Panc1 (cell line): ENCODE measurements at regions not wholly inside any gene's neighbourhood (a gene's known extent, or its start where the extent isn't known, plus 50 kb on each side); places are given as distances from the start of the nearest gene placed in this dataset.

Source experiments
- ATAC-seq: fragments of 200-7000 bp; cut with Tn5 transposase; 2 replicates; pipeline ENCODE4 v1.9.1; 2020; ENCODE audit warnings: mild to moderate bottlenecking, moderate library complexity
- BruUV-seq: library from RNA; stranded (reverse); fragments of 400-500 nt; replicated peaks from 2 replicates; lab custom pipeline; 2021; lab: Mats Ljungman, UMichigan
- CTCF ChIA-PET: fragments of 300-600 bp; sonication (Branson Sonifier 250); formaldehyde crosslinking; loops from one replicate; lab custom pipeline; 2022; ENCODE audit warnings: antibody characterized with exemption; lab: Charles Lee
- POLR2A ChIA-PET: fragments of 300-600 bp; sonication (Branson Sonifier 250); formaldehyde crosslinking; loops from one replicate; lab custom pipeline; 2022; ENCODE audit warnings: antibody characterized with exemption; lab: Charles Lee
- DNase-seq: peaks from one replicate; pipeline ENCODE4 v3.0.0-alpha.2; 2010; ENCODE audit warnings: low read depth, low spot score
- H3K27ac ChIP-seq: 2 replicates; pipeline ENCODE4 v1.5.1; 2011; ENCODE audit warnings: mild to moderate bottlenecking, low read length, inconsistent platforms
- H3K27me3 ChIP-seq: fragments of 200-500 bp; sonication (Bioruptor generic); 2 replicates; pipeline ENCODE4 v1.6.0; 2014; ENCODE audit warnings: low read length, inconsistent platforms; ENCODE audit not compliant: control insufficient read depth, insufficient read depth
- H3K36me3 ChIP-seq: fragments of 200-500 bp; sonication (Bioruptor generic); 2 replicates; pipeline ENCODE4 v1.5.1; 2014; ENCODE audit warnings: inconsistent platforms, mild to moderate bottlenecking, low read length, moderate library complexity; ENCODE audit not compliant: control insufficient read depth, insufficient read depth
- H3K4me1 ChIP-seq: 2 replicates; pipeline ENCODE4 v1.5.1; 2011; ENCODE audit warnings: inconsistent platforms, mild to moderate bottlenecking, low read length, moderate library complexity; ENCODE audit not compliant: control insufficient read depth, insufficient read depth
- H3K4me3 ChIP-seq, 2 experiments: 2 replicates each; pipeline ENCODE4 v1.5.1; 2011 to 2012; ENCODE audit warnings: low read depth in 2 of 2, low read length in 2 of 2, mild to moderate bottlenecking in 2 of 2, inconsistent platforms in 1 of 2, moderate library complexity in 1 of 2
- H3K9me3 ChIP-seq: fragments of 200-500 bp; sonication (Bioruptor generic); 2 replicates; pipeline ENCODE4 v1.5.1; 2014; ENCODE audit warnings: low read depth, mild to moderate bottlenecking, inconsistent platforms, low read length, moderate library complexity; ENCODE audit not compliant: control insufficient read depth, insufficient read depth
- POLR2AphosphoS5 ChIP-seq: IDR thresholded peaks from 2 replicates; pipeline ENCODE4 v1.6.1; 2012; ENCODE audit warnings: mild to moderate bottlenecking, low read depth, low read length, moderate library complexity
- SIN3A ChIP-seq: IDR thresholded peaks from 2 replicates; pipeline ENCODE4 v1.6.1; 2012; ENCODE audit warnings: low read depth, mild to moderate bottlenecking, low read length, moderate library complexity, borderline replicate concordance; ENCODE audit not compliant: insufficient read depth
- TCF7L2 ChIP-seq: IDR thresholded peaks from 2 replicates; pipeline ENCODE4 v1.6.1; 2011; ENCODE audit warnings: mild to moderate bottlenecking, low read depth, low read length, inconsistent platforms
- in situ Hi-C: cut with HindIII; loops from 2 replicates; pipeline ENCODE4 v1.10.0; 2016; ENCODE audit warnings: low sequenced_read_pairs, low pct_unique_long_range_greater_than_20kb
- intact Hi-C: fragments of 100-400 bp; cut with micrococcal nuclease; formaldehyde crosslinking; loops from one replicate; pipeline ENCODE4 v1.10.0; 2022; ENCODE audit not compliant: unreplicated experiment
- TF ChIP-seq, protein P1 (sequence below): fragments of 450-650 bp; IDR thresholded peaks from 2 replicates; pipeline ENCODE4 v1.5.1; 2017; ENCODE audit warnings: mild to moderate bottlenecking
- TF ChIP-seq, protein P2 (sequence below), 2 experiments: IDR thresholded peaks; 2 replicates each; pipeline ENCODE4 v1.6.1; 2011 to 2012; ENCODE audit warnings: low read depth in 2 of 2, control low read depth in 1 of 2, low read length in 1 of 2, mild to moderate bottlenecking in 1 of 2, moderate library complexity in 1 of 2; ENCODE audit not compliant: insufficient read depth in 1 of 2

GRCh38 chr3:70476174-70476573, 163.7 kb upstream of the MDFIC2 start:
- intact Hi-C loops (no loop called here), in situ Hi-C loops (no loop called here)
- no peak for ATAC-seq
- ChIA-PET CTCF (no interaction called here), POLR2A (no interaction called here)
- Histone ChIP-seq H3K9me3 (no peaks in the 10 kb centered on the region), H3K27ac (no peak overlapping the region), H3K36me3 (no peaks in the 10 kb centered on the region), H3K4me3 (no peak overlapping the region), H3K4me1 (no peaks in the 10 kb centered on the region), H3K27me3 (no peaks in the 10 kb centered on the region)
- no peak for TF ChIP-seq POLR2AphosphoS5
- no peak for TF ChIP-seq SIN3A
- TF ChIP-seq, protein P1, sequence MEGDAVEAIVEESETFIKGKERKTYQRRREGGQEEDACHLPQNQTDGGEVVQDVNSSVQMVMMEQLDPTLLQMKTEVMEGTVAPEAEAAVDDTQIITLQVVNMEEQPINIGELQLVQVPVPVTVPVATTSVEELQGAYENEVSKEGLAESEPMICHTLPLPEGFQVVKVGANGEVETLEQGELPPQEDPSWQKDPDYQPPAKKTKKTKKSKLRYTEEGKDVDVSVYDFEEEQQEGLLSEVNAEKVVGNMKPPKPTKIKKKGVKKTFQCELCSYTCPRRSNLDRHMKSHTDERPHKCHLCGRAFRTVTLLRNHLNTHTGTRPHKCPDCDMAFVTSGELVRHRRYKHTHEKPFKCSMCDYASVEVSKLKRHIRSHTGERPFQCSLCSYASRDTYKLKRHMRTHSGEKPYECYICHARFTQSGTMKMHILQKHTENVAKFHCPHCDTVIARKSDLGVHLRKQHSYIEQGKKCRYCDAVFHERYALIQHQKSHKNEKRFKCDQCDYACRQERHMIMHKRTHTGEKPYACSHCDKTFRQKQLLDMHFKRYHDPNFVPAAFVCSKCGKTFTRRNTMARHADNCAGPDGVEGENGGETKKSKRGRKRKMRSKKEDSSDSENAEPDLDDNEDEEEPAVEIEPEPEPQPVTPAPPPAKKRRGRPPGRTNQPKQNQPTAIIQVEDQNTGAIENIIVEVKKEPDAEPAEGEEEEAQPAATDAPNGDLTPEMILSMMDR: no peak
- no peak for TF ChIP-seq TCF7L2
- TF ChIP-seq, protein P2, sequence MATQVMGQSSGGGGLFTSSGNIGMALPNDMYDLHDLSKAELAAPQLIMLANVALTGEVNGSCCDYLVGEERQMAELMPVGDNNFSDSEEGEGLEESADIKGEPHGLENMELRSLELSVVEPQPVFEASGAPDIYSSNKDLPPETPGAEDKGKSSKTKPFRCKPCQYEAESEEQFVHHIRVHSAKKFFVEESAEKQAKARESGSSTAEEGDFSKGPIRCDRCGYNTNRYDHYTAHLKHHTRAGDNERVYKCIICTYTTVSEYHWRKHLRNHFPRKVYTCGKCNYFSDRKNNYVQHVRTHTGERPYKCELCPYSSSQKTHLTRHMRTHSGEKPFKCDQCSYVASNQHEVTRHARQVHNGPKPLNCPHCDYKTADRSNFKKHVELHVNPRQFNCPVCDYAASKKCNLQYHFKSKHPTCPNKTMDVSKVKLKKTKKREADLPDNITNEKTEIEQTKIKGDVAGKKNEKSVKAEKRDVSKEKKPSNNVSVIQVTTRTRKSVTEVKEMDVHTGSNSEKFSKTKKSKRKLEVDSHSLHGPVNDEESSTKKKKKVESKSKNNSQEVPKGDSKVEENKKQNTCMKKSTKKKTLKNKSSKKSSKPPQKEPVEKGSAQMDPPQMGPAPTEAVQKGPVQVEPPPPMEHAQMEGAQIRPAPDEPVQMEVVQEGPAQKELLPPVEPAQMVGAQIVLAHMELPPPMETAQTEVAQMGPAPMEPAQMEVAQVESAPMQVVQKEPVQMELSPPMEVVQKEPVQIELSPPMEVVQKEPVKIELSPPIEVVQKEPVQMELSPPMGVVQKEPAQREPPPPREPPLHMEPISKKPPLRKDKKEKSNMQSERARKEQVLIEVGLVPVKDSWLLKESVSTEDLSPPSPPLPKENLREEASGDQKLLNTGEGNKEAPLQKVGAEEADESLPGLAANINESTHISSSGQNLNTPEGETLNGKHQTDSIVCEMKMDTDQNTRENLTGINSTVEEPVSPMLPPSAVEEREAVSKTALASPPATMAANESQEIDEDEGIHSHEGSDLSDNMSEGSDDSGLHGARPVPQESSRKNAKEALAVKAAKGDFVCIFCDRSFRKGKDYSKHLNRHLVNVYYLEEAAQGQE (IDR thresholded peaks at IDR 0.05; ENCODE audit: insufficient read depth in 1 of 2, low read depth in 2 of 2, low read length in 1 of 2): no peak
- BruUV-seq: no TSS peak
- DNase-seq: no peak

- TF ChIP-seq, protein P1: no peak
- TF ChIP-seq TCF7L2 (no peak), SIN3A (no peak), POLR2AphosphoS5 (no peak)
- TF ChIP-seq, protein P2 (IDR thresholded peaks at IDR 0.05; ENCODE audit: insufficient read depth in 1 of 2, low read depth in 2 of 2, low read length in 1 of 2): no peak
- BruUV-seq: no TSS peak
- ATAC-seq: no peak
- no peak overlapping the region for H3K4me3 ChIP-seq
- DNase-seq: no peak
- no peak overlapping the region for H3K27ac ChIP-seq
- no peaks in the 10 kb centered on the region for H3K36me3 ChIP-seq
- H3K4me1 ChIP-seq: no peaks in the 10 kb centered on the region
- ChIA-PET CTCF (no interaction called here), POLR2A (no interaction called here)
- in situ Hi-C loops: no loop called here
- H3K9me3 ChIP-seq: no peaks in the 10 kb centered on the region
- no peaks in the 10 kb centered on the region for H3K27me3 ChIP-seq
- intact Hi-C loops: no loop called here
These were observed 159.3 kb upstream of the MDFIC2 start for GRCh38 chr3:70471464-70472342.
